DND-41 (cell line): ENCODE measurements at regions not wholly inside any gene's neighbourhood (a gene's known extent, or its start where the extent isn't known, plus 50 kb on each side); places are given as distances from the start of the nearest gene placed in this dataset.

Experiments used
- CTCF ChIP-seq: IDR thresholded peaks from 2 replicates; pipeline ENCODE4 v1.5.1; 2012; ENCODE audit warnings: borderline replicate concordance, low read length, moderate library complexity, mild to moderate bottlenecking; ENCODE audit not compliant: poor library complexity, severe bottlenecking; ENCODE audit errors: extremely low read depth
- EZH2 ChIP-seq: IDR thresholded peaks from 3 replicates; pipeline ENCODE4 v1.6.1; 2012; ENCODE audit warnings: borderline replicate concordance, low read depth, mild to moderate bottlenecking, moderate library complexity, low read length, inconsistent platforms; ENCODE audit not compliant: severe bottlenecking

GRCh38 chr1:82323144-82323841 is 522.6 kb downstream of the ADGRL2 start:
- TF ChIP-seq CTCF: no peak
- no peak for TF ChIP-seq EZH2
